ENCODE measurements at regions not wholly inside any gene's neighbourhood (a gene's known extent, or its start where the extent isn't known, plus 50 kb on each side); places are given as distances from the start of the nearest gene placed in this dataset.
A peak's percentile ranks its signal among the peaks of the same experiment; 100 is the strongest.

GRCh38 chr2:22027345-22028005 lies 903.7 kb downstream of the TDRD15 start:
- TF ChIP-seq FOXP2 (optimal IDR thresholded peaks at IDR 0.05; ENCODE audit: borderline replicate concordance, extremely low read depth, extremely low read length, insufficient read depth) = no peak
- no peak for TF ChIP-seq REST (IDR thresholded peaks at IDR 0.05; ENCODE audit: insufficient read depth in 1 of 2, low read depth in 2 of 2, low read length in 2 of 2)
- no peak for TF ChIP-seq SIN3A (IDR thresholded peaks at IDR 0.05; ENCODE audit: borderline replicate concordance, insufficient read depth, low read length)
- TF ChIP-seq POLR2AphosphoS5 (IDR thresholded peaks at IDR 0.05; ENCODE audit: low read depth, low read length) = no peak
- TF ChIP-seq TAF1 (IDR thresholded peaks at IDR 0.05; ENCODE audit: borderline replicate concordance, insufficient read depth, low read length) = no peak

- TF ChIP-seq FOXP2 (optimal IDR thresholded peaks at IDR 0.05; ENCODE audit: borderline replicate concordance, extremely low read depth, extremely low read length, insufficient read depth) (no peak), REST (IDR thresholded peaks at IDR 0.05; ENCODE audit: insufficient read depth in 1 of 2, low read depth in 2 of 2, low read length in 2 of 2) (0 out of 4 replicates have a peak, but pooled peaks of 1 of the 2 experiments have one; percentile 37)
Measured at GRCh38 chr2:22035361-22035830, 911.6 kb downstream of the TDRD15 start.

GRCh38 chr2:22037274-22037673 lies 913.5 kb downstream of the TDRD15 start:
- TF ChIP-seq REST (IDR thresholded peaks at IDR 0.05; ENCODE audit: insufficient read depth in 1 of 2, low read depth in 2 of 2, low read length in 2 of 2) (no peak), POLR2AphosphoS5 (IDR thresholded peaks at IDR 0.05; ENCODE audit: low read depth, low read length) (peak; percentile 52; the same call in 1 of the 2 replicates), TAF1 (IDR thresholded peaks at IDR 0.05; ENCODE audit: borderline replicate concordance, insufficient read depth, low read length) (peak; percentile 64; the same call in 1 of the 2 replicates)

- TF ChIP-seq SIN3A (IDR thresholded peaks at IDR 0.05; ENCODE audit: borderline replicate concordance, insufficient read depth, low read length) = no peak
- TF ChIP-seq FOXP2 (optimal IDR thresholded peaks at IDR 0.05; ENCODE audit: borderline replicate concordance, extremely low read depth, extremely low read length, insufficient read depth) = no peak
- no peak for TF ChIP-seq POLR2AphosphoS5 (IDR thresholded peaks at IDR 0.05; ENCODE audit: low read depth, low read length)
- no peak for TF ChIP-seq REST (IDR thresholded peaks at IDR 0.05; ENCODE audit: insufficient read depth in 1 of 2, low read depth in 2 of 2, low read length in 2 of 2)
- no peak for TF ChIP-seq TAF1 (IDR thresholded peaks at IDR 0.05; ENCODE audit: borderline replicate concordance, insufficient read depth, low read length)
Measured at GRCh38 chr2:22043784-22044183, 920.0 kb downstream of the TDRD15 start.

Measured in PFSK-1 (cell line).